Right lobe of liver (tissue), 6 donors: ENCODE measurements at regions not wholly inside any gene's neighbourhood (a gene's known extent, or its start where the extent isn't known, plus 50 kb on each side); places are given as distances from the start of the nearest gene placed in this dataset.
A peak's percentile ranks its signal among the peaks of the same experiment; 100 is the strongest.

Experiments
- ATAC-seq, 4 donors: fragments of 200-7000 bp; cut with Tn5 transposase; one replicate each; pipeline ENCODE4 v1.9.1; 2020; ENCODE audit warnings: mild to moderate bottlenecking in 4 of 4, moderate library complexity in 4 of 4
- DNase-seq, 3 donors: peaks; one replicate each; pipeline ENCODE4 v3.0.0-alpha.2; 2020
- H3K27ac ChIP-seq, 3 donors: fragments of 200-600 bp; one replicate each; pipeline ENCODE4 v1.8.0; 2022
- H3K27me3 ChIP-seq, 2 donors: fragments of 200-600 bp; one replicate each; pipeline ENCODE4 v1.8.0; 2022
- H3K36me3 ChIP-seq, 4 donors: fragments of 200-600 bp; sonication (generic) in 1 of 4; one replicate each; pipeline versions ENCODE4 v1.5.1 to v1.8.0; 2017 to 2022; ENCODE audit warnings: control low read depth in 1 of 4
- H3K4me1 ChIP-seq, 4 donors: fragments of 200-600 bp; sonication (generic) in 1 of 4; one replicate each; pipeline versions ENCODE4 v1.5.1 to v1.8.0; 2017 to 2022; ENCODE audit warnings: control low read depth in 1 of 4
- H3K4me3 ChIP-seq, 3 donors: fragments of 200-600 bp; one replicate each; pipeline ENCODE4 v1.8.0; 2022
- H3K9me3 ChIP-seq, 4 donors: fragments of 200-600 bp; sonication (generic) in 1 of 4; one replicate each; pipeline versions ENCODE4 v1.5.1 to v1.8.0; 2017 to 2022; ENCODE audit warnings: control low read depth in 1 of 4
- CTCF ChIP-seq, 4 donors: fragments of 200-600 bp in 3 of 4; fragments of 450-650 bp in 1 of 4; IDR thresholded peaks; one replicate each; pipeline versions ENCODE4 v1.5.1 to v1.8.0; 2016 to 2022; ENCODE audit warnings: antibody characterized with exemption in 4 of 4, mild to moderate bottlenecking in 2 of 4
- POLR2A ChIP-seq: fragments of 450-650 bp; IDR thresholded peaks from one replicate; pipeline ENCODE4 v1.6.1; 2017; ENCODE audit warnings: antibody characterized with exemption, mild to moderate bottlenecking
- WGBS: methylation state at CpG from one replicate; pipeline ENCODE4 v1.1.6; 2018; ENCODE audit warnings: low coverage, low lambda C conversion rate; ENCODE audit not compliant: insufficient coverage; ENCODE audit errors: missing lambda C conversion rate; 5-methylcytosine and 5-hydroxymethylcytosine counted together
- intact Hi-C, 2 donors: fragments of 100-400 bp; cut with DNase I; formaldehyde crosslinking; loops; one replicate each; pipeline versions ENCODE4 v1.11.2 to v1.14.1; 2022
- donor health status: DM: no; HTN: yes; CAD: no.
- donor health status: DM: no; HTN: no; CAD: no.
- donor health status: DM: no; HTN: no; CAD: no.
- donor health status: DM: no; HTN: yes; CAD: no.
- donor health status: DM: no; HTN: yes; CAD: no.

GRCh38 chr1:112793631-112794565 lies 78.8 kb upstream of the PPM1J start:
- no peaks in the 10 kb centered on the region for H3K27me3 ChIP-seq
- H3K27ac ChIP-seq, result no peak overlapping the region
- H3K4me1 ChIP-seq, result no peaks in the 10 kb centered on the region
- no peak overlapping the region for H3K4me3 ChIP-seq
- no peak for DNase-seq
- intact Hi-C loops, result no loop called here
- H3K9me3 ChIP-seq, result no peaks in the 10 kb centered on the region
- H3K36me3 ChIP-seq, result no peaks in the 10 kb centered on the region
- peak in 1 of 4 donors; percentile 36 for ATAC-seq
- TF ChIP-seq POLR2A (no peak), CTCF (IDR thresholded peaks at IDR 0.05) (no peak)
- 58% methylated on average over 3 of the region's 10 CpGs for WGBS

- Histone ChIP-seq H3K27me3 (no peaks in the 10 kb centered on the region), H3K9me3 (no peaks in the 10 kb centered on the region), H3K27ac (no peak overlapping the region), H3K4me1 (no peaks in the 10 kb centered on the region), H3K36me3 (no peaks in the 10 kb centered on the region), H3K4me3 (no peak overlapping the region)
- WGBS, result 37% methylated on average over 3 of the region's 3 CpGs
- intact Hi-C loops, result no loop called here
- ATAC-seq (no peak), DNase-seq (no peak)
- TF ChIP-seq CTCF (IDR thresholded peaks at IDR 0.05) (no peak), POLR2A (no peak)
Measured at GRCh38 chr1:112791723-112792104, 76.6 kb upstream of the PPM1J start.

GRCh38 chr1:112790920-112791722 lies 76.0 kb upstream of the PPM1J start:
- WGBS, result 69% methylated on average over 10 of the region's 10 CpGs
- no peaks in the 10 kb centered on the region for H3K27me3 ChIP-seq
- TF ChIP-seq CTCF (IDR thresholded peaks at IDR 0.05) (no peak), POLR2A (no peak)
- ATAC-seq (no peak), DNase-seq (no peak)
- H3K4me1 ChIP-seq, result no peaks in the 10 kb centered on the region
- H3K4me3 ChIP-seq, result no peak overlapping the region
- H3K27ac ChIP-seq, result no peak overlapping the region
- no peaks in the 10 kb centered on the region for H3K36me3 ChIP-seq
- H3K9me3 ChIP-seq, result no peaks in the 10 kb centered on the region
- intact Hi-C loops, result no loop called here

GRCh38 chr1:112788561-112788960 lies 73.4 kb upstream of the PPM1J start:
- no peaks in the 10 kb centered on the region for H3K36me3 ChIP-seq
- no peak overlapping the region for H3K4me3 ChIP-seq
- DNase-seq (no peak), ATAC-seq (no peak)
- TF ChIP-seq CTCF (IDR thresholded peaks at IDR 0.05) (no peak), POLR2A (no peak)
- intact Hi-C loops, result no loop called here
- no peak overlapping the region for H3K27ac ChIP-seq
- H3K9me3 ChIP-seq, result no peaks in the 10 kb centered on the region
- H3K27me3 ChIP-seq, result no peaks in the 10 kb centered on the region
- no peaks in the 10 kb centered on the region for H3K4me1 ChIP-seq
